ENCODE measurements at regions not wholly inside any gene's neighbourhood (a gene's known extent, or its start where the extent isn't known, plus 50 kb on each side); places are given as distances from the start of the nearest gene placed in this dataset.

DNA sequence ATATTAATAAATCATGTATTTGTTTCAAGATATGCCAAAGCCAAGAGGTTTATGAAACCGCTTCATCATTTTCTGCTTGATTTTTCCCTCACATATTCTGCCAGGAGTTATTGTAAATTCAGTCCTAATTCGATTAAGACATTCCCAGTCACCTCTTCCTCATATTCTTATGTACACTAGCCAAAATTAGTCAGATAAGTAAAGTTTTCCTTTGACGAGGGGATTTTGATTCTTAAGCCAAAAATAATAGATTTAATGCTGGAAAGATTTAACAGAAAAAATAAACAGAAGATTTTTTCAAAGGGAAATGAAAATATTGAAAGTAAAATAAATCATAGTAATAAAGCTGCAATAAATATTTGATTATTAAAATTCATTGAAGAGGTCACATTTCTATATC is 51.0 kb upstream of the VEGFC start:
- TF ChIP-seq, protein P1, sequence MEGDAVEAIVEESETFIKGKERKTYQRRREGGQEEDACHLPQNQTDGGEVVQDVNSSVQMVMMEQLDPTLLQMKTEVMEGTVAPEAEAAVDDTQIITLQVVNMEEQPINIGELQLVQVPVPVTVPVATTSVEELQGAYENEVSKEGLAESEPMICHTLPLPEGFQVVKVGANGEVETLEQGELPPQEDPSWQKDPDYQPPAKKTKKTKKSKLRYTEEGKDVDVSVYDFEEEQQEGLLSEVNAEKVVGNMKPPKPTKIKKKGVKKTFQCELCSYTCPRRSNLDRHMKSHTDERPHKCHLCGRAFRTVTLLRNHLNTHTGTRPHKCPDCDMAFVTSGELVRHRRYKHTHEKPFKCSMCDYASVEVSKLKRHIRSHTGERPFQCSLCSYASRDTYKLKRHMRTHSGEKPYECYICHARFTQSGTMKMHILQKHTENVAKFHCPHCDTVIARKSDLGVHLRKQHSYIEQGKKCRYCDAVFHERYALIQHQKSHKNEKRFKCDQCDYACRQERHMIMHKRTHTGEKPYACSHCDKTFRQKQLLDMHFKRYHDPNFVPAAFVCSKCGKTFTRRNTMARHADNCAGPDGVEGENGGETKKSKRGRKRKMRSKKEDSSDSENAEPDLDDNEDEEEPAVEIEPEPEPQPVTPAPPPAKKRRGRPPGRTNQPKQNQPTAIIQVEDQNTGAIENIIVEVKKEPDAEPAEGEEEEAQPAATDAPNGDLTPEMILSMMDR (IDR thresholded peaks at IDR 0.05; ENCODE audit: insufficient read depth, low read depth, low read length) = no peak
- H3K4me3 ChIP-seq (ENCODE audit: low read depth, low read length) = no peak overlapping the region
- DNase-seq (ENCODE audit: low read depth) = no peak

DNA sequence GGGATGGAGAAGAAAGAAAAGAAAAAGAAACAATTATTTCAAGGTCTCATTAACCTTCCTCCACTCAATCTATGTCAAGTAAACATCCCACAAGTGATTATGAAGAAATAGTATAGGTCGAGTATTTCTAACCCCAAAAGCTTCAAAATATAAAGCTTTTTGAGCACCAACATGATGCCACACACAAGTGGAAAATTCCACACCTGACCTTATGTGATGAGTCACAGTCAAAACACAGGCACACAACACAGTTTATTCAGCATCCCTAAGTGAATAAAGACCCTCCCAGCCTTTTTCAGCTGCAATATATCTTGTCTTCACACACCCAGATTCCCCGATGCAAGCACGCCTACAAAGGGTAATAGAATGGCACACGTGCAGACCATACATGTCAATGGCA is 51.7 kb upstream of the VEGFC start:
- TF ChIP-seq, protein P1 (IDR thresholded peaks at IDR 0.05; ENCODE audit: insufficient read depth, low read depth, low read length) = no peak
- DNase-seq (ENCODE audit: low read depth) = no peak
- no peak overlapping the region for H3K4me3 ChIP-seq (ENCODE audit: low read depth, low read length)

DNA sequence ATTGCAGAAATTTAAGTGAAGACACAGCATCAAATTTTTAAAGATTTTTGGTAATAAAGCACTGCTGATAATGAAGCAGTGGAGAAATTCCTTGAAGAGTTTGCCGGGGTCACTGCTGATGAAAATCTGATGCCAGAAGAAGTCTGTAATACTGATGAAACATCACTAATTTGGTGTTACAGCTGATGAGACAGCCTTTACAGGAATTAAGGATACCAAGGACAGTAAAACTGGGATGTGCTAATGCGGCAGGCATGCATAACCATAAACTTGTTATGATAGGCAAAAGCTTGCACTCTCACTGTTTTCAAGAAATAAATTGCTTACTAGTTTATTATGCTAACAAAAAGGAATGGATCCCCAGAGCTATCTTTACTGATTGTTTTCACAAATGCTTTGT is 52.9 kb upstream of the VEGFC start:
- H3K4me3 ChIP-seq (ENCODE audit: low read depth, low read length) = no peak overlapping the region
- DNase-seq (ENCODE audit: low read depth) = peak; percentile 91
- TF ChIP-seq, protein P1 (IDR thresholded peaks at IDR 0.05; ENCODE audit: insufficient read depth, low read depth, low read length) = no peak

DNA sequence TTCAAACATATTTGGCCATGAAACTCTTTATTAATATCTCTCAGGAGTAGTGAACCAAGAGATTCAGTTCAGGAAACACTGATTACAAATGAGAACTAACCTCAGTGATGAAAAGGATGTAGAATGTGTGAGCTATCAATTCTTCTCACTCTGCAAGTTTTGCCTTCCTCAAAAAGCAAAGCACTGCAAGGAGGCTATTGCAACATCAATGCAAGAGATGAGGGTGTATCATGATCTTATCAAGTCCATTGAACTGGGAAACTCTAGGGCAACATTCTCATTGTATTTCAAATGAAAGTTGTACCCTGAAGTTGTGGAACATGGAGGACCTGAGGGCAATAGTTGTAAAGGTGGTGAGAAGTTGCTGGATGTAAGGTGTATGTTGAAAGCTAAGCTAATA is 56.4 kb upstream of the VEGFC start:
- TF ChIP-seq, protein P1 (IDR thresholded peaks at IDR 0.05; ENCODE audit: insufficient read depth, low read depth, low read length) = no peak
- no peak overlapping the region for H3K4me3 ChIP-seq (ENCODE audit: low read depth, low read length)
- DNase-seq (ENCODE audit: low read depth) = no peak

DNA sequence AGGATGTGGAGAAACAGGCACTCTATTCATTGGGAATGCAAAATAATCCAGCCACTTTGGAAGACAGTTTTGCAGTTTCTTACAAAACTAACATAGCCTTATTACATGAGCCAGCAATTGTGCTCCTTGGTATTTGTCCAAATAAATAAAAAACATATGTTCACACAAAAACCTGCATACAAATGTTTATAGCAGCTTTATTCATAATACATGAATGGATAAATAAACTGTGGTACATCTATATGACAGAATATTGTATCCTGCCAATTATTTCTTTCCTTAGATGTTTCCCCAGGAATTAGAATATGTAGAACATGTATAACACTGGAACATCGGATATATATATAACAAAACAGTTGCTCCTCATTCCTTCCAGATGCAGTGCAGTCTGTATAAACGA is 57.7 kb upstream of the VEGFC start:
- DNase-seq (ENCODE audit: low read depth) = no peak
- no peak overlapping the region for H3K4me3 ChIP-seq (ENCODE audit: low read depth, low read length)
- TF ChIP-seq, protein P1 (IDR thresholded peaks at IDR 0.05; ENCODE audit: insufficient read depth, low read depth, low read length) = no peak

DNA sequence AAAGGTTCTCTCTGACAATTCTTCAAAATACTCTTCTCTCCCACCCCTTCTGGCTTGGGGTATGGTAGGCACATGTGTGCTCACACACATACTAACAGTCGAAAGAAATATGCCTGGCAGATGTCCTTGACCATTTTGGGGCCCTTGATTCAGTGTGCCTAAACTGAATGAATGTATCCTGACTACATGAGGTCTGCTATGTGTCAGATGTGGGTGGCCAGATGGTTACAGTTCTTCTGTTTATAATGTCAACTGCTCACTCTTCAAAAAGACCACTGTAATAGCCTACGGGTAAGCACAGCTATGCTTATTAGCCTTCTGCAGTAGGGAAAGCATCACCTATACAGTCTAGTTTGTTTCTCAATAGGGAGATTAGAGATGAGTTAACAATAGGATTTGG is 63.7 kb upstream of the VEGFC start:
- H3K4me3 ChIP-seq (ENCODE audit: low read depth, low read length) = no peak overlapping the region
- no peak for DNase-seq (ENCODE audit: low read depth)
- TF ChIP-seq, protein P1 (IDR thresholded peaks at IDR 0.05; ENCODE audit: insufficient read depth, low read depth, low read length) = no peak

DNA sequence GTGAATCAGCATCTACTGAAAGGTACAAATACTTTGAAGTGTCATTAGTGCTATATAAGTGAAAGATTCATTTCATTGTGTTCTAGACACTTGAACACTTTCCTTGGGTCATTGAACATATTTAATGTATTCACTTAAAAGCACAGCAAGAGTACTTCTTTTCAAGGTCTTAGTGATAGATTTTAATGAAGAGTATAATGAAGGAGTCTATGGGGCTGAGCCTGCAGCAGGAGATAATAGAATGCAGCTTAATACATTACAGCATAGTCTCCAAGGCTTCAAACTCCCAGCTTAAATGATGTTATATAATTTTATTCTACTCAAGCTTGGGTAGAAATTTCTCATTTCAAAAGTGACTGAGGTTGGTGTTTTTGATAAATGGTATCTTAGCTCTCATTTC is 66.1 kb upstream of the VEGFC start:
- no peak for DNase-seq (ENCODE audit: low read depth)
- TF ChIP-seq, protein P1 (IDR thresholded peaks at IDR 0.05; ENCODE audit: insufficient read depth, low read depth, low read length) = no peak
- no peak overlapping the region for H3K4me3 ChIP-seq (ENCODE audit: low read depth, low read length)

Data from fibroblast of villous mesenchyme (primary cell).